Stimulated activated CD4-positive, alpha-beta T cell treated with anti-CD3 and anti-CD28 coated beads, TNF-alpha, amount 100 ng/mL, for 4 hours (primary cell): ENCODE measurements at regions not wholly inside any gene's neighbourhood (a gene's known extent, or its start where the extent isn't known, plus 50 kb on each side); places are given as distances from the start of the nearest gene placed in this dataset.

Experiments used
- DNase-seq, 3 experiments: peaks; one replicate each; pipeline ENCODE4 v3.0.0-alpha.2; 2020; ENCODE audit warnings: low read depth in 3 of 3

- no peak for DNase-seq
Observed at GRCh38 chr2:198417836-198418235, 613.4 kb downstream of the PLCL1 start.

GRCh38 chr2:198414976-198415375, 610.6 kb downstream of the PLCL1 start:
- no peak for DNase-seq

GRCh38 chr2:198411936-198412335, 607.5 kb downstream of the PLCL1 start:
- no peak for DNase-seq

DNA sequence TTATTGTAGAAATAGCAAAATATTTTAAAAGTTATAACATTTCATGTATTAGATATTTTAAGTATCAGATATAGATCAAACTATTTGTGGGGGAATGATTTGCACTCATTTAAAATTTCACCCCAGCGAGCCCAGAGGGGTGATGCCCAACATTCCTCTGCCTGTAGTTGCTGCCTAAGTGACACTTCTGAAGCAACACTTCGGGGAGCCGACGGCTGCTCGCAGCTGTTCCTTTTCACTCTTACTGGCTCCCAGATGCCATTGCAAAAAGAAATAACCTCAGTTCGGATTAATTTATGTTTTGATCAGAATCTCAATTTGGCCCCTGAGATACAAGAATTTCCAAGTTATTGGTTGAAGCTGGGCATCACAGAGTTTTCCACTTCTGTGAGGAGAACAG, 603.8 kb downstream of the PLCL1 start:
- DNase-seq = no peak

- DNase-seq = no peak
Observed at GRCh38 chr2:198405311-198405710, 600.9 kb downstream of the PLCL1 start.

DNA sequence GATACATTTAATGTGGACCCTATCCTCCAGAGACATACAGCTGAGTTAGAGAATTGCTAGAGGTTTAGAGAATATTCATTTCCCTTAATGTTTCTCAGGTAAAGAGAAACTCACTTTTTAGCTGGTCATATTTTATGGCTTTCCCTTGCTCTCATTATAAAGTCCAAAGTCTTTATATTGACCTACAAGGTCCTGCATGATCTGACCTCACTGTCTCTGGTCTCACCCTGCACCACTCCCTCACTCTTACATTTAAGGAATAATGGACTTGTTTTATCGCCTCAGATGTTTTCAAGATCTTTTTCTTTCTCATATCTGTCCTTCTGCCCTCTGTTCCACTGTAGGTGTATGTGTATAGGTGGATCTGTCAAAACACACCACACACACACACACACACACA, 597.3 kb downstream of the PLCL1 start:
- DNase-seq = no peak

DNA sequence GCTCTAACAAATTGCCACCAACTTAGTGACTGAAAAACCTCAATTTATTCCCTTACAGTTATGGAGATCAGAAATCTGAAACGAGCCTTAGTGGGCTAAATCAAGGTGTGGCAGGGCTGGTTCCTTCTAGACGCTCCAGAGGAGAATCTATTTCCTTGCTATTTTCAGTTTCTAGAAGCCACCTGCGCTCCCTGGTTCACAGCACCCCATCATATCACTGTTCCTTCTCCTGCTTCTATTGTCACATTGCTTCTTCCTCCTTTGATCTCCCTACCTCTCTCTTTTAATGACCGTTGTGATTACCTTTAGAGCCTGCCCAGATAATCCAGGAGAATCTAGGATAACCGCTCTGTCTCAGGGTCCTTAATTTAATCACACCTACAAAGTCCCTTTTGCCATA, 596.6 kb downstream of the PLCL1 start:
- no peak for DNase-seq

- DNase-seq = no peak
Observed at GRCh38 chr2:198394208-198394607, 589.8 kb downstream of the PLCL1 start.

DNA sequence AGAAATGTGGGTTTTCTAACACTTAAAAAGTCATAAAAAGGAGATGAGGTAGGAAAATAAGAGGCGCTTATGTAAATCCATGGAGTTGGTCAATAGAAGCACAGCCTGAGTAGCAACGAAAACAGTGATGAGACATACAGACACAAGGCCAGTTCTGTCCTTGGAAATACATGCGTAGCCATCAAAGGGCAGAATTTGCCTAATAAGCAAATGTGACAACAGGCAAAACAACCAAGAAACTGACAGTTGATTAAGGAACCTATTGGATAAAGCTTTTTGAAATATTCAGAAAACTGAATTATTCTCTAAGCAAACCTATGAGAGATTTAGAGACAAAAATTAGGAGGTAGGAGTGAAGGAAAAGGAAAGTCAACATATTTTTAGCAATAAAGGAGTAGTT, 586.3 kb downstream of the PLCL1 start:
- DNase-seq = no peak

DNA sequence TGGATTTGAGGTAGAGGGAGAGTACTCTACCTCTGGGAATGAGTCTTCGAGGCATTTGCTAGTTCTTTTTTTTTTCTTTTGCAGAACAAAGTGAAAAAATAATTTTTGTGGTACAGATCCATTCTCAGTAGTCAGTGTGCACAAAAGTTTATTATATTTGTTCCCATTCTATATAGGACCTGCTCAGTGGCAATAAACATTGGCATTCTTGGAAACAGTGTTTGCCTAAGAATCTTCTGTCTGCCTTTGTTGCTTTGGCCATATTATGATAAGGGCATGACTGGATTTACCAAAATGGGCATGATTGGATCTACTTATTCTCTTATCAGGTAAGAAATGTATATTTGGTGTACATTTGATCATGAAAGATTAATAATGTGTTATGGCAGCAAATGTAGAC, 583.3 kb downstream of the PLCL1 start:
- no peak for DNase-seq

- no peak for DNase-seq
Observed at GRCh38 chr2:198385856-198386255, 581.5 kb downstream of the PLCL1 start.

DNA sequence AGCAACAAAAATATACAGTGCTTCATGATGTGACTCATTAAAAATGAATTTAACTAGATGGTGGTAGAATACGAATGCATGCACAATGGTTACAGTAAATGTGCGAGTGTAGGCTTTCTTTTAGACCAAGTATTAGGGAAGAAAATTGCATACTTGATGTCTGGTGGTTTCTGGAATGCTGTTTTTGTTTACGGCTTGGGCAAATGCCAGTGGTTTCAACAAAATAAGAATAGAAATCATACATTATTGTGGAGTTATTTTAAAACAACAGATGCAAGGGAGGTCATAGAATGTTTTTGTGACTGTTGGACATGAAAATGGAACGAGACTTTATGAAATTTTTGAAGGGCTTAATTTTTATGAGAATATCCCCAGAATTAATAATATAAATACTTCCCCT, 580.9 kb downstream of the PLCL1 start:
- no peak for DNase-seq

DNA sequence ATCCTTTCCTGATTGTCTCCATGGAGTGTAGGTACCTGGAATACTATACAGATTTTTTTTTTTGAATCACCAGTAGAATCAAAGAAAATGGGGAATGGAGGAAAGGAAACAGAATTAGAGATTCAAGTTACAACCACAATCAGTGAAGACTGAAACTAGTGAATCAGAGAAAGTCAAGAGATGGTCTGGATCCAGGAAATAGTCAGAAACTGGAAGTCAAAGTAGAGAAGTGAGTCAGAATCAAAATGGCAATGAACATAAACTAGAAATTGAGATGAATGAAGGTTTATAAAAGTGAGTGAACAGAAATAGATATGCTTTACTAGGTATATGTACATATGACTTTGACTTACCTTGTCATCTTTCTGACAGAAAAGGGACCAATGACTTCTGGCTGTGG, 579.0 kb downstream of the PLCL1 start:
- DNase-seq = no peak

- no peak for DNase-seq
Observed at GRCh38 chr2:198382811-198383210, 578.4 kb downstream of the PLCL1 start.

GRCh38 chr2:198376677-198377076, 572.3 kb downstream of the PLCL1 start:
- no peak for DNase-seq

DNA sequence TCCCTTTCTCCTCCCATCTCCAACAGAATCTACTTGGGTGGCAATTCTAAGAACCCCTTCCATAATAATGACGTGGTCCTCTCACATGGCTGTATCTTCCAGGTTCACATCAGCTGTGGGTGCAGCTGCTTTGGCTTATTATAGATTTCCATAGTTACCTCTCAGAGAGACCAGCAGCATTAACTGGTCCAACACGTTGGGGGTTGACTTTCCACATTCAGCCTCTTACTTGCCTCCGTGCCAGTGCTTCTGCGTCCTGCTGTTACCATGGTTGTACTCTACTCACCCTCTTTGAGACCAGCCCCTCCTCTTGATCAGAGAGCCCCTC, 570.7 kb downstream of the PLCL1 start:
- DNase-seq = no peak

DNA sequence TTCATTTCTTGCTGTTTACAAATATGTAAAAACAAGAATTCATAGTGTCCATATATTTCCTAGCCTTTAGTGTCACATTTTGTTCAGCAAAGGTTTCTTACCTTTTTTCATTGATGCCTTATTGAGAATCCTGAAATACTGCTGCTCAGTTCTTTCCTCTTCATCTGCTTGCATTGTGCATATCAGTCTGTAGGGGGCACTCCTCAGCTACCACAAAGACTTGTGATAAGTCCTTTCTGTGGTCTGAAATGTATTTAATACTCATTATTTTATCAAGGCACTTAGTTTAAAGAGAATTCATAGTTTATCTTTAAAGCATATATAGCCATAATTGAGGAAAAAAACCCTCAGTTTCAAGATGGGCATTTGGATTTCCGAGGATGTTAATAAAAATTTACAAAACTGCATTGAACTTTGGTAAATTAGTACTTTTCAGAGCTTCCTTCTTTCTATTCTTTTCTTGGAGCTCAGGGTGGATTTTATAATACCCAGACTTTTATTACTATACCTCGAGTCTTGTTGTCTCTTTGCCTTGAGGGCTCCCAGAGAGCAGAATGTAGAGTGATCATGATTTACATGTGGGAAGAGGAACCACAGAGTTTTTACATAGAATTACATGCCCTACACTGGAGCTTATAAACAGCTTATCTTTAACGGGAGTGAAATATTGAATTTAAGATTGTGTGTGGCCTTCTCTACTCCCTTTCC, 570.1 kb downstream of the PLCL1 start:
- no peak for DNase-seq

DNA sequence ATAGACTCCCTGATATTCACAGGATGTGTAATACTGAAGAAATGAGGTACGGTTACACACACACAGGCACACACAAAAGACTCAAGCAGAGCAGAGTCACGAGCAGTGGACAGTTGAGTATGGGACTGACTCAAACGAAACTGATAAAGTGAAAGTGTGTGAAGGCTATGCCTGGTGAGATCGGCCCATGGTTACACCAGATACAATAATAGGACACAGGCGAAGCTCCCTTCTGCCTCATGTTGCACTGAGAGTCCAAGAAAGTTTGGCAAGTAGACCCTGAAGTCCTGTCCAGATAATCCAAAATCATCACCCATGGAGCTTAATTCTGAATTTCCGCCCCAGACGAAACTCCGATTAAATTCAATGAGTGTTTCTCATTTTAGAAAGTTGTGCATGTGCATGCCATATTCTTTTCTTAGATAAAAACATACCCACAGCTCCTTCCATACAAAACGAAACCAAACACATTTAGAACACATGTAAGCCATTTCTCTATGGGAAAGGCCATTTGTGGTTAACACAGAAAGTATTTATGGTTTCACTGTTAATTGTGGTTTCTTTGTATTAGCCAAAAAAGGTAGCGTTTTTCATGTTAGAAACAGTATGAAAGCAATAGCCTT, 567.6 kb downstream of the PLCL1 start:
- DNase-seq = no peak

DNA sequence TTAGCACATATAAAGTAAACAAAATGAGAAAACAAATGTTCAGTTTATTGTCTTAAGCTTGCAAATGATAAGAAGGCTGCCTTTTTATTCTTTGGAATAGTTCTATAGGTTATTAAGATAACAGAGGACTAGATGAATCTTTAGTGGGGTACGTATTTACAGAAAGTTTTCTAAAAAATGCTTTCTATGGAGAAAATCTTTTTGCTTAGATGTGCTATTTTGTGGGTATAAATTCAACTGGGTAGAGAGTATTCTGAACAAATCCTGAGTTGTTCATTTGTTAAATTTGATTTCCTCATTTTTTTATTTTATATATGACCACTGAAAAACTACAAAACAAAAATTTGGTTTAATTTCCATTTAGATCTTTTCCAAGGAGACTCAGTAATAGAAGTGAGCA, 566.9 kb downstream of the PLCL1 start:
- no peak for DNase-seq

DNA sequence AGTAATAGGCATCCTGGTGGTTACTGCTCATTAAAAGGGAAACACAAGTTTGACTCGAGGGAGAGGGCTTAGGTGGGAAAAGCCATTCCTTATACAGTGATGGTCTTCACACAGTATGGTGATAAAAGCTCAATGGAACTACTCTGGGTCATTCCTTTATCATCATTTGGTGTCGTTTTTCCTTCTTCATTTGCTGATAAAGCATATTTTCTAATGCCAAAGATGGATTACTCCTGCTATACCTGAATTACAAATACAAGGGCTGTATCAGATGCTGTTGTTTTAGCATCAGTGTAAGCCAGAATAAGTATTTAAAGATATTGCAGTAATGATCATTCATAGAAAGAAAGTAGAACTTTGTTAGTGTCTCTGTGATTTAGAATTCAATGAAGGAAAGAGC, 563.7 kb downstream of the PLCL1 start:
- DNase-seq = no peak

- no peak for DNase-seq
Observed at GRCh38 chr2:198362740-198363139, 558.3 kb downstream of the PLCL1 start.

- no peak for DNase-seq
Observed at GRCh38 chr2:198359308-198359707, 554.9 kb downstream of the PLCL1 start.

DNA sequence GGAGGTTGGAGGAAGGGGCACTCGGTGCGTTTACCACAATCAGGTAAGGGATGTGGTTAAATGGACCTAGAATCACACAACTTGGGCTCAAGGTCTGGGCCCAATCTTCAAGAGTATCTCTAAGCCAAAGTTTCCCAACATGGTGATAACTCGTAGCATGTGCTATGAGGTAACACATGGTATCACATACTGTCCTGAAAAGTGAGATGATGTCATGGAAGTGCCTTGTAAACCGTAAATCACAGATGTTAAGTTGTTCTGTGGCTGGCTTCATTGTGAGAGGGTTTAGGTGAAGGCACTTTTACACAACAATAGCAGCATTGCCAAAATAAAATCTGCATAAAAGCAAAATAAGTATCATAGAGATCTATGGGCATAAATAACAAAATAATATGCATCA, 551.8 kb downstream of the PLCL1 start:
- no peak for DNase-seq

DNA sequence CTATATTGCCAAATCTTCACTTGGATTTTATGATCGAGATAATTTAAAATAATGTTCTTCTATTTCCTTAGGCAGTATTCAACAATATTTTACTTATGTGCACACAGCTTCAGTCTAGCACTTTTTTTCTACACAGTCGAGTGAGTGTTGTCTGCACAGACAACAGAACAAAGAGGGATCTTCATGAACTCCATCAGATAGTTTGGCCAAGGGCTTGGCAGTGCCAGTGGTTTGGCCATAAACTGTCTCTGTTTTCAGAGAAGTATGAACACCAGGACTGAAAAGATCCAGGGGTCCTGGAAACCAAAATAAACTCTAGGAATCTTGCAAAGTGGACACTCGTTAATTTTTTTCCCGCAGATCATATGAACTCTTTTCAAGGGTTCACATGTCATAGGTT, 547.3 kb downstream of the PLCL1 start:
- DNase-seq = no peak
